ENCODE measurements at regions not wholly inside any gene's neighbourhood (a gene's known extent, or its start where the extent isn't known, plus 50 kb on each side); places are given as distances from the start of the nearest gene placed in this dataset.

DNA sequence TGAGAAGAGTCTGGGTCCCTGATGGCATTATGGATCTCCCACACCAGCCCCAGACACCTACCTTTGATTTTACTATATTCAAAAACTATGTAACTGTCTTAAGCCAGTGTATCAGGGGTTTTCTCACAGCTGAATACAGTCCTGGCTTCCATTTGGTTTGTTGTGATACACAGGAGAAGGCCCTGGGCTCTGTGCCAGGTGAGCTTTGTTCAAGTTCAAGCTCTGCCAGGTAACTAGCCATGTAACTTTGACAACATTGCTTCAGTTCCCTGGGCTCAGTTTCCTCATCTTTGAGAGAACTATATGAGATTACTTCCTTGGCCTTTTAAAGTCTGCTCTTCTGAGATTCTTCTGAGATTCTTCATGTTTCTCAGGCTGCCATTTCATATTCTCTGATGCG, 327.5 kb upstream of the TENM4 start:
- Histone ChIP-seq H2BK20ac (ENCODE audit: low read depth, low read length, poor library complexity, severe bottlenecking) (no peak overlapping the region), H3K9me3 (ENCODE audit: control insufficient read depth, low read depth, low read length) (no peaks in the 10 kb centered on the region), H3K18ac (ENCODE audit: insufficient read length, low read depth, low read length) (no peak overlapping the region), H4K8ac (replicated peaks; ENCODE audit: insufficient read length, low read depth, low read length) (no peak overlapping the region), H3K23me2 (ENCODE audit: insufficient read length, low read depth, low read length, poor library complexity, severe bottlenecking) (no peaks in the 10 kb centered on the region), H3K23ac (ENCODE audit: insufficient read length, low read depth, low read length) (no peak overlapping the region), H3K27ac (ENCODE audit: insufficient read length, low read depth, low read length) (no peak overlapping the region), H3K4me1 (ENCODE audit: insufficient read depth, low read length) (no peaks in the 10 kb centered on the region), H2AFZ (ENCODE audit: low read length) (no peak overlapping the region), H3K79me2 (ENCODE audit: insufficient read depth, low read length) (no peaks in the 10 kb centered on the region), H2BK120ac (ENCODE audit: low read depth, low read length, poor library complexity, severe bottlenecking) (no peak overlapping the region), H2BK5ac (ENCODE audit: insufficient read length, low read length) (no peak overlapping the region), H2BK15ac (ENCODE audit: low read depth, low read length) (no peak overlapping the region), H4K5ac (ENCODE audit: insufficient read length, low read depth, low read length) (no peak overlapping the region), H4K20me1 (ENCODE audit: control insufficient read depth, insufficient read depth, insufficient read length) (no peaks in the 10 kb centered on the region), H3K27me3 (ENCODE audit: insufficient read depth, low read length) (no peaks in the 10 kb centered on the region), H3K56ac (ENCODE audit: insufficient read length, low read depth, low read length) (no peak overlapping the region), H3K4me2 (ENCODE audit: insufficient read depth, insufficient read length, low read length) (no peak overlapping the region), H3T11ph (ENCODE audit: low read length) (no peak overlapping the region), H3K14ac (ENCODE audit: insufficient read depth, low read length) (no peak overlapping the region), H3K79me1 (ENCODE audit: insufficient read depth, low read depth, low read length, poor library complexity, severe bottlenecking) (no peaks in the 10 kb centered on the region), H4K91ac (ENCODE audit: insufficient read length, low read depth, low read length) (no peak overlapping the region), H3K4ac (ENCODE audit: low read depth, low read length) (no peak overlapping the region), H2AK5ac (ENCODE audit: insufficient read length, low read length) (no peak overlapping the region), H2BK12ac (ENCODE audit: insufficient read length, low read depth, low read length) (no peak overlapping the region), H3K9ac (ENCODE audit: extremely low read depth, insufficient read length, low read length) (no peak overlapping the region)
- H3K36me3 Mint-ChIP-seq (ENCODE audit: insufficient read depth in 1 of 3, low read depth in 3 of 3) = no peaks in the 10 kb centered on the region
- no peaks in the 10 kb centered on the region for H3K4me1 Mint-ChIP-seq
- no peaks in the 10 kb centered on the region for H3K9me3 Mint-ChIP-seq
- whole genome bisulfite sequencing (ENCODE audit: extremely low coverage, insufficient read length, low lambda C conversion rate) = no CpG with 5 or more reads among the region's 1 CpG
- DNase-seq = no peak
- no peak overlapping the region for H3K27ac Mint-ChIP-seq
- TF ChIP-seq, protein P1, sequence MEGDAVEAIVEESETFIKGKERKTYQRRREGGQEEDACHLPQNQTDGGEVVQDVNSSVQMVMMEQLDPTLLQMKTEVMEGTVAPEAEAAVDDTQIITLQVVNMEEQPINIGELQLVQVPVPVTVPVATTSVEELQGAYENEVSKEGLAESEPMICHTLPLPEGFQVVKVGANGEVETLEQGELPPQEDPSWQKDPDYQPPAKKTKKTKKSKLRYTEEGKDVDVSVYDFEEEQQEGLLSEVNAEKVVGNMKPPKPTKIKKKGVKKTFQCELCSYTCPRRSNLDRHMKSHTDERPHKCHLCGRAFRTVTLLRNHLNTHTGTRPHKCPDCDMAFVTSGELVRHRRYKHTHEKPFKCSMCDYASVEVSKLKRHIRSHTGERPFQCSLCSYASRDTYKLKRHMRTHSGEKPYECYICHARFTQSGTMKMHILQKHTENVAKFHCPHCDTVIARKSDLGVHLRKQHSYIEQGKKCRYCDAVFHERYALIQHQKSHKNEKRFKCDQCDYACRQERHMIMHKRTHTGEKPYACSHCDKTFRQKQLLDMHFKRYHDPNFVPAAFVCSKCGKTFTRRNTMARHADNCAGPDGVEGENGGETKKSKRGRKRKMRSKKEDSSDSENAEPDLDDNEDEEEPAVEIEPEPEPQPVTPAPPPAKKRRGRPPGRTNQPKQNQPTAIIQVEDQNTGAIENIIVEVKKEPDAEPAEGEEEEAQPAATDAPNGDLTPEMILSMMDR (conservative IDR thresholded peaks at IDR 0.05) = no peak
- no peak overlapping the region for H3K4me3 Mint-ChIP-seq
- no peaks in the 10 kb centered on the region for H3K27me3 Mint-ChIP-seq (ENCODE audit: low read depth)

Data from H9 (cell line).